ENCODE measurements at regions not wholly inside any gene's neighbourhood (a gene's known extent, or its start where the extent isn't known, plus 50 kb on each side); places are given as distances from the start of the nearest gene placed in this dataset.

DNA sequence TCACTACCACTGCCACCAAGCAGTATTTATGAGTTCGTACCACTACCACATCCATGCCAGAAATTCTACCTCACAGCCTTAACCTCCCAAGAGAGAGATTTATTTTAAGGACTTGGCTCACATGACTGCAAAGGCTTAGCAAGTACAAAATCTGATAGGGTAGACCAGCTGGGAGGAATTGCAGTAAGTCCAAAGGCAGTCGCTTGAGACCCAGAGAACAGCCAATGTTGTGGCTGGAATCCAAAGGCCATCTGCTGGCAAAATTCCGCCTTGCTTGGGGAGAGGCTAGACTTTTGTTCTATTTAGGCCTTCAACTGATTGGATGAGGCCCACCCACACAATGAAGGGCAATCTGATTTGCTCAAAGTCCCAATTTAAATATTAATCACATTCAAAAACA, 101.4 kb upstream of the STT3B start:
- TF ChIP-seq, protein P1, sequence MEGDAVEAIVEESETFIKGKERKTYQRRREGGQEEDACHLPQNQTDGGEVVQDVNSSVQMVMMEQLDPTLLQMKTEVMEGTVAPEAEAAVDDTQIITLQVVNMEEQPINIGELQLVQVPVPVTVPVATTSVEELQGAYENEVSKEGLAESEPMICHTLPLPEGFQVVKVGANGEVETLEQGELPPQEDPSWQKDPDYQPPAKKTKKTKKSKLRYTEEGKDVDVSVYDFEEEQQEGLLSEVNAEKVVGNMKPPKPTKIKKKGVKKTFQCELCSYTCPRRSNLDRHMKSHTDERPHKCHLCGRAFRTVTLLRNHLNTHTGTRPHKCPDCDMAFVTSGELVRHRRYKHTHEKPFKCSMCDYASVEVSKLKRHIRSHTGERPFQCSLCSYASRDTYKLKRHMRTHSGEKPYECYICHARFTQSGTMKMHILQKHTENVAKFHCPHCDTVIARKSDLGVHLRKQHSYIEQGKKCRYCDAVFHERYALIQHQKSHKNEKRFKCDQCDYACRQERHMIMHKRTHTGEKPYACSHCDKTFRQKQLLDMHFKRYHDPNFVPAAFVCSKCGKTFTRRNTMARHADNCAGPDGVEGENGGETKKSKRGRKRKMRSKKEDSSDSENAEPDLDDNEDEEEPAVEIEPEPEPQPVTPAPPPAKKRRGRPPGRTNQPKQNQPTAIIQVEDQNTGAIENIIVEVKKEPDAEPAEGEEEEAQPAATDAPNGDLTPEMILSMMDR (IDR thresholded peaks at IDR 0.05), result no peak
- no peak for TF ChIP-seq EZH2 (IDR thresholded peaks at IDR 0.05)

Measured in neural progenitor cell (in vitro differentiated cells).